ENCODE measurements at regions not wholly inside any gene's neighbourhood (a gene's known extent, or its start where the extent isn't known, plus 50 kb on each side); places are given as distances from the start of the nearest gene placed in this dataset.

DNA sequence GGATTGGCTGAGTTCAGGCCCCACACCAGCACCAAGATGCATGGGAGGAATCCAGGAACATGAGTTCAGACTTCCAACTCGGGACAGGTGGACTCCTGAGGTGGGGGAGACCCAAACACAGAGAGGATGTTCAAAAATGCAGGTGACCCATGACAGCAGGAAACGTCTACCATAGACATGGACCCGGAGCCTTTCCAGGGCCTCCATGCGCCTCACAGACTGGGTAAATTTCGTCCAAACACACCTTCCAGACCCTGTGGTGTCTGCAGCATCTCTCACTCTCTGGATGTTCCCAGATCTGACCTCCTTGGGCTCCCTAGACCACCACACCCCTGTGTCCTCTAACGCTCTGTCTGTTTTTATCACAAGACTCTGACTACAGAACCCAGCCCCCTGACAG lies 87.7 kb downstream of the PXDC1 start:
- no peak for TF ChIP-seq POLR2A (IDR thresholded peaks at IDR 0.05)
- TF ChIP-seq, protein P1, sequence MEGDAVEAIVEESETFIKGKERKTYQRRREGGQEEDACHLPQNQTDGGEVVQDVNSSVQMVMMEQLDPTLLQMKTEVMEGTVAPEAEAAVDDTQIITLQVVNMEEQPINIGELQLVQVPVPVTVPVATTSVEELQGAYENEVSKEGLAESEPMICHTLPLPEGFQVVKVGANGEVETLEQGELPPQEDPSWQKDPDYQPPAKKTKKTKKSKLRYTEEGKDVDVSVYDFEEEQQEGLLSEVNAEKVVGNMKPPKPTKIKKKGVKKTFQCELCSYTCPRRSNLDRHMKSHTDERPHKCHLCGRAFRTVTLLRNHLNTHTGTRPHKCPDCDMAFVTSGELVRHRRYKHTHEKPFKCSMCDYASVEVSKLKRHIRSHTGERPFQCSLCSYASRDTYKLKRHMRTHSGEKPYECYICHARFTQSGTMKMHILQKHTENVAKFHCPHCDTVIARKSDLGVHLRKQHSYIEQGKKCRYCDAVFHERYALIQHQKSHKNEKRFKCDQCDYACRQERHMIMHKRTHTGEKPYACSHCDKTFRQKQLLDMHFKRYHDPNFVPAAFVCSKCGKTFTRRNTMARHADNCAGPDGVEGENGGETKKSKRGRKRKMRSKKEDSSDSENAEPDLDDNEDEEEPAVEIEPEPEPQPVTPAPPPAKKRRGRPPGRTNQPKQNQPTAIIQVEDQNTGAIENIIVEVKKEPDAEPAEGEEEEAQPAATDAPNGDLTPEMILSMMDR (IDR thresholded peaks at IDR 0.05): no peak
- Histone ChIP-seq H3K4me3 (no peak overlapping the region), H3K27me3 (no peaks in the 10 kb centered on the region), H3K9me3 (no peaks in the 10 kb centered on the region), H3K36me3 (ENCODE audit: low read depth, missing control alignments) (no peaks in the 10 kb centered on the region), H3K27ac (no peak overlapping the region), H3K4me1 (no peaks in the 10 kb centered on the region)
- 89 to 91% methylated on average over 6 of the region's 6 CpGs for WGBS, 2 donors
- DNase-seq: no peak
- intact Hi-C loops (cut with DNase I; ENCODE audit: low total_unique reads): no loop called here

DNA sequence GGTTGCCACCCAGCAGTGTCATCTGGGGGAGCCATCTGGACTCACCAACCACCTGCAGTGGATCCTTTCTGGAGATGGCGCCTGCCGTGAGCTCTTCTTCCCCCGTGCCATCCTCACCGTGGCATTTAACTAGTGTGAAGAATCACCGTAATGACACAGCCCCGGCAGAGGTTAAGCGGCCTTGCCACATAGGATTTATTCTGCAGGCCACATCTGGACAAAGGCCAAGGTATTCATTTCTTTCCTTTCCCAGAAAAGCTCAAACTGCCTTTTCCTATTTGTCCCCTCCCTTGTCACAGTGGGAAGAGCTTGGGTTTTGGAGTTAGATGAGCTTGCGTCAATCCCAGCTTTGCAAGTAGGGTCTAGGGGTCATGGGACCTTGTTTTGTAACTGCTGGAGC lies 88.4 kb downstream of the PXDC1 start:
- Histone ChIP-seq H3K4me1 (no peaks in the 10 kb centered on the region), H3K9me3 (no peaks in the 10 kb centered on the region), H3K36me3 (ENCODE audit: low read depth, missing control alignments) (no peaks in the 10 kb centered on the region), H3K27me3 (no peaks in the 10 kb centered on the region), H3K27ac (no peak overlapping the region), H3K4me3 (no peak overlapping the region)
- DNase-seq: no peak
- TF ChIP-seq, protein P1 (IDR thresholded peaks at IDR 0.05): no peak
- TF ChIP-seq POLR2A (IDR thresholded peaks at IDR 0.05): no peak
- intact Hi-C loops (cut with DNase I; ENCODE audit: low total_unique reads): no loop called here
- 75 to 85% methylated on average over 8 of the region's 8 CpGs for WGBS, 2 donors

DNA sequence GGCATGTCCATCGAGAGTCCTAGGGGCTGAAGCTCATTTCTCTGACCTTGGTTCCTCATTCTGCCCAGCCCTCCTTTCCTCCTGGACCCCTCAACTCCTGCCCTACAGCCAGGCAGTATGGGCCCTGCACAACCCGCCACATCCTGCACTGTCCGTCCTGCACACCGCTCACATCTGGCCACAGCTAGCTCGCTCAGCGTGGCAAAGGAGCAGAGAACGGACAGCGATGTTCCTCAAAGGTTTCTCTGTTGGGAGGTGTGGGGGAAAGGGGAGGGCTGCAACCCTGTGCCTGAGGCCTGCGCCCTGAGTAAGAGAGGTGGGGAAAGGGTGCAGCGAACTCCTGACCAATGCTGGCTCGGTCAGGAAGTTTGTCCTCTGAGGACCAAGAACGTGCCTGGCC lies 90.1 kb downstream of the PXDC1 start:
- no peak for DNase-seq
- H3K36me3 ChIP-seq (ENCODE audit: low read depth, missing control alignments): no peaks in the 10 kb centered on the region
- TF ChIP-seq, protein P1 (IDR thresholded peaks at IDR 0.05): no peak
- TF ChIP-seq POLR2A (IDR thresholded peaks at IDR 0.05): no peak
- intact Hi-C loops (cut with DNase I; ENCODE audit: low total_unique reads): no loop called here
- H3K27ac ChIP-seq: no peak overlapping the region
- H3K4me3 ChIP-seq: no peak overlapping the region
- 91 to 93% methylated on average over 12 of the region's 12 CpGs for WGBS, 2 donors
- H3K27me3 ChIP-seq: no peaks in the 10 kb centered on the region
- H3K4me1 ChIP-seq: no peaks in the 10 kb centered on the region
- no peaks in the 10 kb centered on the region for H3K9me3 ChIP-seq

DNA sequence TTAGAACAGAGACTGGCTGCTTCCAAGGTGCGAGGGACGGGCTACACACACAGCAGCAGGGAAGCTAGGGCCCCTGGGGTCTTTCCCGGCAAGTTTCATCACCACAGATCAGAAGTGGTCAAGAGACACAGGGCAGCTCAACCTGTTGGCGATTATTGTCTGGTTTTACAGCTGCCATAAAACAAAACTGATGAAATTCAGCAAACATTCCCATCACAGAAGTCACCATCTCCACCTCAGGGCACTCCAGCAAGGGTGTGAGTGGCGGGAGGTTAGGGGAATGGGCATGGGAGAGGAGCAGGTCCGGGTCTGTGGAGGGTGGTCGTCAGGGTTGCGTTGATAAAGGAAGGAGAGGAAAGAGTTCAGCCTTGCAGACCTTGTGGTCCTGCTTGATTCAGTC lies 91.0 kb downstream of the PXDC1 start:
- H3K36me3 ChIP-seq (ENCODE audit: low read depth, missing control alignments): no peaks in the 10 kb centered on the region
- no peak for DNase-seq
- TF ChIP-seq POLR2A (IDR thresholded peaks at IDR 0.05): no peak
- TF ChIP-seq, protein P1 (IDR thresholded peaks at IDR 0.05): no peak
- no peak overlapping the region for H3K4me3 ChIP-seq
- intact Hi-C loops (cut with DNase I; ENCODE audit: low total_unique reads): no loop called here
- no peaks in the 10 kb centered on the region for H3K4me1 ChIP-seq
- WGBS, 2 donors: 87 to 88% methylated on average over 8 of the region's 8 CpGs
- no peaks in the 10 kb centered on the region for H3K9me3 ChIP-seq
- H3K27me3 ChIP-seq: no peaks in the 10 kb centered on the region
- H3K27ac ChIP-seq: no peak overlapping the region

DNA sequence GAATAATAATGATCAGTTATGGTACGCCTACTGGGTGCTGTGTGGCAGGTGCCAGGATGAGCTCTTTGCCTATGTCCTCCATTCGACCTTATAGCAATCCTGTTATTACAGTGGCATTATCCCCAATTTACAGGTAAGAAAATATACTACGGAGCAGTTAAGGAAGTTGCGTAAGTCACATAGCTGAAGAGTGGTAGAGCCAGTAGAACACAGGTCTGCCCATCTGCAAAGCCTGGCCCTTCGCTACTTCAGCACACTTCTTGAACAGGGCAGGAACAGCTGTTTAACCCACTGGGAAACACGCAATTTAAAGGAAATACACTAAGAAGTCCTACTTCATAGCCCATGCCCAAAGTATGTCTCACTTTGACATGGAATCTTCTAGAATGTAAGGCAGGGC lies 91.8 kb downstream of the PXDC1 start:
- intact Hi-C loops (cut with DNase I; ENCODE audit: low total_unique reads): no loop called here
- TF ChIP-seq, protein P1 (IDR thresholded peaks at IDR 0.05): no peak
- TF ChIP-seq POLR2A (IDR thresholded peaks at IDR 0.05): no peak
- H3K36me3 ChIP-seq (ENCODE audit: low read depth, missing control alignments): no peaks in the 10 kb centered on the region

More for the DNA sequence above, 91.8 kb downstream of the PXDC1 start:
- 94 to 96% methylated on average over 6 of the region's 6 CpGs for WGBS, 2 donors
- Histone ChIP-seq H3K9me3 (no peaks in the 10 kb centered on the region), H3K4me1 (no peaks in the 10 kb centered on the region), H3K4me3 (no peak overlapping the region), H3K27ac (no peak overlapping the region), H3K27me3 (no peaks in the 10 kb centered on the region)
- DNase-seq: no peak

Data from testis (tissue), 2 donors.